Keratinocyte (primary cell): ENCODE measurements at regions not wholly inside any gene's neighbourhood (a gene's known extent, or its start where the extent isn't known, plus 50 kb on each side); places are given as distances from the start of the nearest gene placed in this dataset.
"Not testable (repeated sequence)": the region's sequence is repeated elsewhere in the genome, so short reads cannot be mapped to it uniquely, and the experiment has no call there.

Experiments
- DNase-seq: peaks from one replicate; pipeline ENCODE4 v3.0.0-alpha.2; 2011; ENCODE audit warnings: low read depth, missing footprints, low spot score
- FAIRE-seq: peaks from 2 replicates; lab custom pipeline; 2011; peaks lifted over from hg19 to GRCh38; lab: Jason Lieb, UNC
- H2AFZ ChIP-seq: 2 replicates; pipeline ENCODE4 v1.6.0; 2012; ENCODE audit warnings: low read length, control low read depth, inconsistent platforms; ENCODE audit not compliant: control insufficient read depth
- H3K27ac ChIP-seq: 2 replicates; pipeline ENCODE4 v1.5.1; 2011; ENCODE audit warnings: low read length; ENCODE audit not compliant: control insufficient read depth, insufficient read depth
- H3K27me3 ChIP-seq: 3 replicates; pipeline ENCODE4 v1.6.0; 2011; ENCODE audit warnings: low read length; ENCODE audit not compliant: control insufficient read depth, insufficient read depth; ENCODE audit errors: extremely low read depth
- H3K36me3 ChIP-seq, 2 experiments: 2 replicates in 1 of 2; 3 replicates in 1 of 2; pipeline ENCODE4 v1.5.1; 2011; ENCODE audit warnings: low read length in 2 of 2, mild to moderate bottlenecking in 1 of 2; ENCODE audit not compliant: control insufficient read depth in 2 of 2, insufficient read depth in 2 of 2; ENCODE audit errors: extremely low read depth in 1 of 2
- H3K4me1 ChIP-seq: 3 replicates; pipeline ENCODE4 v1.5.1; 2011; ENCODE audit warnings: low read length; ENCODE audit not compliant: control insufficient read depth, insufficient read depth; ENCODE audit errors: extremely low read depth
- H3K4me2 ChIP-seq: 3 replicates; pipeline ENCODE4 v1.6.0; 2011; ENCODE audit warnings: low read depth, low read length; ENCODE audit not compliant: control insufficient read depth, insufficient read depth; ENCODE audit errors: extremely low read depth
- H3K4me3 ChIP-seq, 3 experiments: fragments of 200-600 bp in 1 of 3; sonication (generic) in 1 of 3; 2 replicates in 2 of 3; 3 replicates in 1 of 3; pipeline ENCODE4 v1.5.1; 2011 to 2016; ENCODE audit warnings: low read length in 3 of 3, mild to moderate bottlenecking in 3 of 3, control low read depth in 2 of 3, inconsistent platforms in 1 of 3, low read depth in 1 of 3, mixed read lengths in 1 of 3, mixed run types in 1 of 3, moderate library complexity in 1 of 3; ENCODE audit not compliant: control insufficient read depth in 2 of 3, insufficient read depth in 2 of 3; ENCODE audit errors: extremely low read depth in 1 of 3
- H3K79me2 ChIP-seq: 2 replicates; pipeline ENCODE4 v1.6.0; 2012; ENCODE audit warnings: low read length; ENCODE audit not compliant: control insufficient read depth, insufficient read depth
- H3K9ac ChIP-seq: 3 replicates; pipeline ENCODE4 v1.6.0; 2011; ENCODE audit warnings: low read length; ENCODE audit not compliant: control insufficient read depth, insufficient read depth; ENCODE audit errors: extremely low read depth
- H3K9me1 ChIP-seq: 3 replicates; pipeline ENCODE4 v1.6.0; 2011; ENCODE audit warnings: low read length; ENCODE audit not compliant: control insufficient read depth, insufficient read depth; ENCODE audit errors: extremely low read depth
- H3K9me3 ChIP-seq: 2 replicates; pipeline ENCODE4 v1.5.1; 2012; ENCODE audit warnings: low read depth, low read length; ENCODE audit not compliant: control insufficient read depth
- H4K20me1 ChIP-seq: 3 replicates; pipeline ENCODE4 v1.6.0; 2011; ENCODE audit warnings: low read length; ENCODE audit not compliant: control insufficient read depth, insufficient read depth; ENCODE audit errors: extremely low read depth
- CTCF ChIP-seq, 3 experiments: IDR thresholded peaks in 1 of 3; conservative IDR thresholded peaks in 1 of 3; optimal IDR thresholded peaks in 1 of 3; 2 replicates in 2 of 3; 3 replicates in 1 of 3; pipeline versions ENCODE3 to v1.5.1; 2011; ENCODE audit warnings: low read length in 3 of 3, mild to moderate bottlenecking in 3 of 3, moderate library complexity in 2 of 3, control low read depth in 1 of 3, inconsistent platforms in 1 of 3; ENCODE audit not compliant: insufficient read depth in 2 of 3; ENCODE audit errors: extremely low read depth in 1 of 3
- EZH2 ChIP-seq: IDR thresholded peaks from one replicate; pipeline ENCODE4 v1.6.1; 2012; ENCODE audit warnings: inconsistent platforms, mild to moderate bottlenecking, low read length, moderate library complexity
- dilution Hi-C: fragments of 300-500 bp; cut with MboI; formaldehyde crosslinking; loops from one replicate; pipeline ENCODE4 v1.7.0; 2020; ENCODE audit warnings: low sequenced_read_pairs; ENCODE audit not compliant: extremely low pct_ligation_motif_present

- H2AFZ ChIP-seq, result no peak overlapping the region
- no peaks in the 10 kb centered on the region for H3K27me3 ChIP-seq
- FAIRE-seq (no peak), DNase-seq (no peak)
- H4K20me1 ChIP-seq, result no peaks in the 10 kb centered on the region
- no peak for TF ChIP-seq EZH2
- no peak for TF ChIP-seq CTCF (optimal IDR thresholded peaks at IDR 0.05 in 1 of 3, IDR thresholded peaks at IDR 0.05 in 1 of 3, conservative IDR thresholded peaks at IDR 0.05 in 1 of 3; ENCODE audit: extremely low read depth in 1 of 3, insufficient read depth in 2 of 3, low read length in 3 of 3)
- no peak overlapping the region for H3K4me3 ChIP-seq
- no peaks in the 10 kb centered on the region for H3K36me3 ChIP-seq
- no peak overlapping the region for H3K4me2 ChIP-seq
- no peak overlapping the region for H3K27ac ChIP-seq
- no peaks in the 10 kb centered on the region for H3K79me2 ChIP-seq
- H3K4me1 ChIP-seq, result no peaks in the 10 kb centered on the region
- dilution Hi-C loops, result no loop called here
- H3K9ac ChIP-seq, result no peak overlapping the region
- H3K9me1 ChIP-seq, result no peaks in the 10 kb centered on the region
- H3K9me3 ChIP-seq, result no peaks in the 10 kb centered on the region
These were observed 325.2 kb upstream of the MEIS2 start for GRCh38 chr15:37425541-37425940.

- H4K20me1 ChIP-seq, H3K9me3 ChIP-seq, H3K4me1 ChIP-seq, FAIRE-seq, H3K4me3 ChIP-seq, H3K9ac ChIP-seq, H3K79me2 ChIP-seq, H2AFZ ChIP-seq, dilution Hi-C loops, H3K36me3 ChIP-seq, H3K4me2 ChIP-seq, DNase-seq, H3K27me3 ChIP-seq, H3K27ac ChIP-seq, H3K9me1 ChIP-seq: not testable (repeated sequence)
These were observed 327.0 kb upstream of the MEIS2 start for GRCh38 chr15:37427393-37427792.

- no peaks in the 10 kb centered on the region for H3K9me3 ChIP-seq
- no peak for FAIRE-seq
- no peak overlapping the region for H2AFZ ChIP-seq
- no peaks in the 10 kb centered on the region for H3K4me1 ChIP-seq
- dilution Hi-C loops, result no loop called here
- no peaks in the 10 kb centered on the region for H3K9me1 ChIP-seq
- H3K4me2 ChIP-seq, result no peak overlapping the region
- no peak for DNase-seq
- no peak overlapping the region for H3K9ac ChIP-seq
- H4K20me1 ChIP-seq, result no peaks in the 10 kb centered on the region
- no peaks in the 10 kb centered on the region for H3K79me2 ChIP-seq
- no peak overlapping the region for H3K27ac ChIP-seq
- H3K36me3 ChIP-seq, result no peaks in the 10 kb centered on the region
- TF ChIP-seq EZH2, result no peak
- no peak for TF ChIP-seq CTCF (optimal IDR thresholded peaks at IDR 0.05 in 1 of 3, IDR thresholded peaks at IDR 0.05 in 1 of 3, conservative IDR thresholded peaks at IDR 0.05 in 1 of 3; ENCODE audit: extremely low read depth in 1 of 3, insufficient read depth in 2 of 3, low read length in 3 of 3)
- no peaks in the 10 kb centered on the region for H3K27me3 ChIP-seq
- no peak overlapping the region for H3K4me3 ChIP-seq
These were observed 346.6 kb upstream of the MEIS2 start for GRCh38 chr15:37446921-37447320.
